Activated CD4-positive, alpha-beta T cell treated with anti-CD3 and anti-CD28 coated beads, Interleukin-2, amount 50 U/mL, for 48 hours (primary cell): ENCODE measurements at regions not wholly inside any gene's neighbourhood (a gene's known extent, or its start where the extent isn't known, plus 50 kb on each side); places are given as distances from the start of the nearest gene placed in this dataset.

Experiments used
- DNase-seq, 2 experiments: peaks; one replicate each; pipeline ENCODE4 v3.0.0-alpha.2; 2020

DNA sequence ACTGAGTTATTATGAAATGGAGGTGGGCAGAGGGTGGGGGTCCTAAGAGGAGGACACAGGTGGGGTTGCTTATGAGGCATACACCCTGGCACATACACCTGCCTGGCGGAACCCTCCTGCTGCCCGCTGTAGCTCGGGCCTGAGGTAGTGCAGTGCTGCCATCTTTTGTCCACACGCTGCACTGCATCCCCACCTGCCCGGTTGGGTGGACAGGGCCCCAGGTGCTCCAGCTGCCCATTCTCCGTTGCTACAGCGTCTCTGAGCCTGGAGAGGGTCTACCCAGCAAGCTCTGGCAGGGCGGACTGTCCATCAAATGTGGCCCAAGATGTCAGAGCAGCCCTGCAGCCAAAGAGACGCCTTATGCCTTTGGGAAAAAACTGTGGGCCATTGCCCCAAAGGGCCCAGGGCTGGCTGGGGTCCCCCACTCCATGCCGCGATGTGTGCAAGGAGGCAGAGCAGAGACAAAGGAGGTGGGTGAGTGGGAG lies 131.2 kb downstream of the BUD13 start:
- peak; percentile 41 to 43 for DNase-seq

DNA sequence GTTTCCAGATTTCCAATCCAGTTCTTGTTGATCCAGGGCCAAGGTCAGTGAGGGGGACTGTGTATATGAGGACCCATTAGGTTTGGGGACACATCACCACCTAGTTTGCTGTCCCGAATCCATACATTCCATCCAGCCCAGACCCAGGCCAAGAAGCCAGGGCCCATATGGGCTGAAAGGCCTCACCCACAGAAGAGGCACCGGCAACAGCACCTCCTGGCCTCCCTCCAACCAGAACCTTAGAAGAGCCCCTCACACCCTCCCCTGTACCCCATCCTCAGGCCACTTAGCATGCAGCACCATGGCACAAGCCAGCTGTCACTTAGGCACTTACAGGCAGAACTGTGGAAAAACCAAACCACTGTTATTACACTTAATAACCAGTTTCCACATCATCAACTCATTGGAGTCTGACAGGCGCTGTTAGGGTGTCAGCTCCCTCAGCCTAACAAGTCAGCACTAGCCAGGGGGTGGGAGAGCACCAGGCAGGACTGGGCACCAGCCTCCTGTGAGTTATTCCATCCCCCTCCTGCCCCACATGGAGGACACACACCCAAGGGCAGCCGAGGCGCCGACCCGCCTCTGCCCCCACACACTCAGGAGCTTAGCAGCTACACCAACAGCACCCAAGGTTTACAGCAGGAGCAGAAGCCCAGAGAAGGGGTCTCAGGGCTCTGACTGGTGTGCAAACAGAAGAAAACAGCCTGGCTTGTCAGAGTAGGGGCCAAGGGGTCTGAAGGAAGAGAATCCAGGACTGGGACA lies 132.0 kb downstream of the BUD13 start:
- no peak for DNase-seq

DNA sequence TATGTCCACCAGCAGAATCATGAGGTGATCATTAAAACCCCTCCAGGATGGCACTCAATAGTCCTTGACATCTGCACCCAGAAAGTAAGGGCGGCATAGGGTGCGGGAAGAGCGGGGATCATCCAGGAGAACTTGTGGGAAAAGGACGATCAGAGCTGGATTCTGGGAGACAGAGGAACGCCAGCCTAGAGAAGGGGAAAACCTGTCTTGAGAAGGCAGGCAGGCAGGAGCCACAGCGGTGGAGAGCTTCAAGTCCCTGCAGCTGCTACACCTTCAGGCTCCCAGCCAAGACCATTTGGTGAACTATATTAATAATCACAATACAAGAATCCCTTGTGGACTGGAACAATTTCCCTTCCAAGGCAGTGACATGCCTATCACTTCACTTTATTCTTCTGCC lies 134.3 kb downstream of the BUD13 start:
- no peak for DNase-seq

DNA sequence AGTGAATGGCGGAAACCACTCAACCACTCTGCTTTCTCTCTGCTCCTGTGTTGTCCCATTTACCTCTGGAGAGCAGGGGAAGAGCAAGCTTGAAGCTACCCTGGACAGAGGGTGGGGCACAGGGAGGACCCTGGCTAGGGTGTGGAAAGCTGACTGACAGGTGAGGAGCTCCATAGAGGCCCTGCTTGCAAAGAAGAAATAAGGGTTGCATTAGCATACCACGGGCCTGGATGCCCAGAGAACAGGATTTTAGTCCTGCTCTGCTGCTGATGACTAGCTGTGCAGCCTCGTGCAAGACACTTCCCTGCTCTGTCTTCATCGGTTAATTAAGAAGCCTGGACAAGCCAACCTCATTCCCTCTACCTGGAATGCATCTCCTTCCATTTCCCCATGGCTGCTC lies 135.0 kb downstream of the BUD13 start:
- DNase-seq: no peak

DNA sequence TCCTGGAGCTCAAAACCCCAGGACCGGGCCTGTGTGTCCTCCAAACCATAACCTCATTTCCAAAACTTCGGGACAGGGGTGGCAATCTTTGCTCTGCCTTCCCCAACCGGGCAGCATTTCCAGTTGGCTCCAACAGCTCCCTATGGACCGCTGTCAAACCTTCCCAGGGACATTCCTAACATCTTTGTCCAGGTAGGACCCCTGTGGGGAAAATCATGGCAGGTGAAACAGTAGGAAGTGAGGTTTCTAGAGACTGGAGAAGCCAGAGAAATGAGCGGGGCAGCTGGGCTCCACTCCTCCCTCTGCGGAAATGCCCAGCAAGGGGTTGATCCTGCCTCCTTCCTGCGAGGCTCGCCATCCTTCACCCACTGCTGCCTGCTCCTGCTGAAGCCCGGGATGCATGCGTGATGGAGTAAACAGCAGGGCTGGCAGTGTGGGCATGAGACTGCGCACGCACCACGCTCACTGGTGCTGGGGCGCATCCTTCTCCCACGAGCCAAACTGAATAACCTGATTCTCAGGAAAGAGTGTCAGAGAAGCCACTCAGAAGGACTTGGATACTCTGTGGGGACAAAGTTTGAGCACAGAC lies 136.4 kb downstream of the BUD13 start:
- DNase-seq: no peak

- no peak for DNase-seq
Measured at GRCh38 chr11:116631201-116631600, 141.6 kb downstream of the BUD13 start.

DNA sequence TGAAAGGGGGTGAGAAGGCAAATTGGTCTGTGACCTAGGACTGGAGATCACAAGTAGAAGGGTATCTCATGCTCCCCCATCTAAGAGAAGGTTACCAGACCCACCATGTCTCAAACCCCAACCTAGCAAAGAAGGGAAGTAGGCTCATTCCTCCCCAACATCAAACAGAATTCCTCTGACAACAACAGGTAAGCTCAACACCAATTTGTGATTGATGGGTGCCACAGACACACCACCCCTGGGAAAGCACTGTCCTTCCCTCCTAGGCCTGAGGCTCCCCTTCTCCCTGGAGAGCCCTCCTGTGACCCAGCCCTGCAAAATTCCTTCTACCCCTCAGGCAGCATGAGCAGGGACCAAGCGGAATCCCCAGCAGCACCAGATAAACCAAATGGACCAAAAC lies 154.3 kb downstream of the BUD13 start:
- DNase-seq: no peak

- no peak for DNase-seq
Measured at GRCh38 chr11:116615211-116615865, 157.4 kb downstream of the BUD13 start.

GRCh38 chr11:116614306-116615210 lies 158.2 kb downstream of the BUD13 start:
- DNase-seq: no peak

- DNase-seq: no peak
Measured at GRCh38 chr11:116613206-116613875, 159.4 kb downstream of the BUD13 start.

DNA sequence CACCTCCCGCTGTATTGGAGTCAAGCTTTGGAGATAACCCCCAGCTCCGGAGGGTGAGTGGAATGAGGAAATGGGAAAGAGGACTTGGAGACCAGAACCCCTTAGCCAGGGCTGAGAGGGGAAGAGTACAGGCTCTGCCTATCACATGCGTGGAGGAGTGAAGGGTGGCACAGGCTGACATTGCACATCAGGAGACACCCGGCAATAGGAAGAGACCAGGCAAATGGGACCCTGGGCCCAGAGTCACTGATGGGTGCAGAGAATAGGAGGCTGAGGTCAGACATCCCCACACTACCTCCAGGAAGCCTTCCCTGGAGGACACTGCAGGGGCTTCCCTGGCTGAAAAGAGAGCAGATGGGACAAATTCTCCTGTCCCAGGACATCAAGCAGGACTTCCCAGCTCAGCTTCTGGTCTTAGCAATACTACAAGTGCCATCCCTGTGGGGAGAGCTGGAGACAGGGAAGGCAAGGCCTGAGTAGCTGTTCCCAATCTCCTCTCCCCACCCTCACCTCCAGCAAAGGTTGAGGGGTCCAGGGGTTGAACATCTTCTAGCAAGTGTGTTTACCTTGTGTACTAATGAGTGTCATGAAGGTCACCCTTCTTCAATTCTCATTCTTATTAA lies 160.7 kb downstream of the BUD13 start:
- DNase-seq: no peak

DNA sequence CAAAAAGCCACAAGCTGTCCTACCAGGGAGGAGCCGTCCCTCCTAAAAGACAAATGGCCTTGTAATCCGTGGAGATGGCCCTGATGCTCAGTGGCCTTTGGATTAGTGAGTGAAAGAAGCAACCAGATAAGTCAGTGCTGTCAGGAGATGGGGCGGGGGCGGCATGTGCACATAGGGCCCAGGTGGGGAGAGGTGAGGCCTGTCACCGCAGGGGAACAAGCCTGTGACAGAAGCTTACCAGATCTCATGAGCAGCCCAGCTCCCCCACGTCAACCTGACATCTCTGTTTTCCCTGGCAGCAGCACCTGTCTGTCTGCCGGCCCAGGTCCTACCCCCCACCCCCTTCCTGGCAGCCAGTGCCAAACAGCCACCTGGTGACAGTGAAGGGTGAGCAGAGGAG lies 162.6 kb downstream of the BUD13 start:
- no peak for DNase-seq

GRCh38 chr11:116607027-116607426 lies 165.8 kb downstream of the BUD13 start:
- no peak for DNase-seq

DNA sequence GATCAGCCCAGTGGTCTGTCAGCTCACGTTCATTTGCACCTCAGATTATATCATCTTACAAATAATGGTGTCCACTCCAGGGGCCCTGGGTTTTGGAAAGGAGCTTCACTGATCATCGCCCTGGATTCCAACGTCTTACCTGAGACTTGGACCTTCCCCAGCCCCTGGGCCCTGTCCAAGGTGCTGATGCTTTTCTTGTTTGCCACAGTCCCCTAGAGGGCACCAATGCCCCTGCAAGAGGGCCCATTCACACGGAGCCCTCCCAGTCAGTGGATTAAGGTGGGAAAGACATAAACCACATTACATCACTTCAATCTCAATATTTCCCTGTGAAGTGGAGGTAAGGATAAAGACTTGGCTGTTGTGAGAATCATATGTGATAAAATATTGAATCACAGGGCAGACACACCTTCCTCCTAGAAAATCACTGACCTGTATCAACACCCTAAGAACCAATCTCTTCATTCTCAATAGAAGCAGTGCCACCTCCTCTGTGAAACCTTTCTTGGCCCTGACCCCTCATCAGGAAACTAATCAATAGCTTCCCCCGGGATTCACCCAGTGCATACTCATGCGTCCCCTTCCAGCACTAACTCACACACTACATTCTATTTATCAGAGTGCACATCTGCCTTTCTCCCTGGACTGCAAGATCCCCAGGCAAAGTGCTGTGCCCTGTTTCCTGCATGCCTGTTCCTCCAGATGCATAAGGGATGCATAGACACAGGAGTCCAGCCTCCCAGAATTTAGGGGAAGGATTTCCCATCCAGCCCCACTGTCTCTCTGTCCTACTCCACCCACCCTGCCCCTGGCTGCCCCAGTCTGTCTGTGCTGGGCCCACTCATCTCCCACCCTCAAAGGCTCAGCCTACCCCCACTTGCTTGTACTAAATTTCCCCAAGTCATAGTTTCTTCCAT lies 167.0 kb downstream of the BUD13 start:
- peak; percentile 27 to 57 for DNase-seq

DNA sequence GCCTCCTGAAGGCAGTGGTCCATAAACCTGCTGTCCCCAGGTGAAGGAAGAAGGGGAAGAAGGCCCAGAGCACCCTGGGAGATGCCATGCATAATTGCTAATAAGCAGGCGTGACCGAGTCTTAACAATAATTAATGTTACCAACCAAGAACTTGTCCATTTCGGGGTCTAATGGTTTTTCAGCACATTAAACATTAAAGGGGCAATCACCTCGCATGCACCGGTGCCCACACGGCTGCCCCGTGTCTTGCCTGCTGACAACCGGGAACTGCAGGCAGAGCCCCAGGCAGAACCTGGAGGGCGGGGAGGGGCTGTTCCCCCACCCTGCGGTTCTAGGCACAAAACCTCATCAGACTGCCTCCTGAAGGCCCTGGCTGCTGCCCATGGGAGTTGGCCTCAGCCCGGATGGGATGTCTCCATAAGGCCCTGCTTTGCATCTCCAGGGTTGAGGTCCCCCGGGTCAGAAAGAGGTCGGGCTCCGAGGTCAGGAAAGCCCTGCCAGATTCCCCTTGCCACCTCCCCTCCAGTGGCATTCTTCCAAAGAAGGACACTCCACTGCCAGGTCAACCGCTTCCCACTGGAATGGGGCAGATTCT lies 169.0 kb downstream of the BUD13 start:
- no peak for DNase-seq

DNA sequence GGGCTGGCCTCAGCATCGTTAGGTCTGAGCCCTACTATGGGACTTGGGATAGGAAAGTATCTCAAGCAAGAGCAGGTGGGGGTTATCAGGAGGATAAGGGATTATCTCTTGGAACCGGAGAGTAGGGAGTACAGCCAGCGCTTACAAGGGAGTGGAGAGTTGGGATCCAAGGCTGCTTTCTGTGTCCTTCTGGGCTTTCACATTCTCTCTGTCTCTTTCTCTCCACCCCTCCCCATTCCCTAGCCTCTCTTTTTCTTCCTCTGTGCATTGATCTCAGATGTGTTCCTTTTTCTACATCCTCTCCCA lies 170.2 kb downstream of the BUD13 start:
- DNase-seq: no peak

- no peak for DNase-seq
Measured at GRCh38 chr11:116601814-116602636, 170.8 kb downstream of the BUD13 start.

GRCh38 chr11:116600930-116601329 lies 171.9 kb downstream of the BUD13 start:
- DNase-seq: no peak

DNA sequence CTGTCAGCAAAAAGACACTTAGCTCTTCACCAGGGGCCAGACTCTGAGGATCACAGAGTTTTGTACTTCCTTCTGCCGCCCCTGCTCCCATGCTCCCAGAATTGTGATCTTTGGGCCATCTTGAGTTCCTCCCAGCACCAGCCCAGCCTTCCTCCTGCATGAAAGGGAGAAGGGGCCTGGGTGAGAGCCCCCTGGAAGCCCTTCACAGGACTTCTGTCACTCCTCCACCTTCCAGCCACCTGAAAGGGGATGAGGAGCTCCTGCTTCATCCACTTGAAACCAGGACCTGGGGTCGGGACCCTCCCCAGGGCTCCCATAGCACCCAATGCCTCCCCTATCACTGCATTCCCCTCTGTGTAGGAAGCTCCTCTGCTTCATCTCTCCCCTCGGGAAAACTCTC lies 174.2 kb downstream of the BUD13 start:
- DNase-seq: no peak

GRCh38 chr11:116598036-116598435 lies 174.8 kb downstream of the BUD13 start:
- DNase-seq: no peak
